CD14-positive monocyte (primary cell): ENCODE measurements at regions not wholly inside any gene's neighbourhood (a gene's known extent, or its start where the extent isn't known, plus 50 kb on each side); places are given as distances from the start of the nearest gene placed in this dataset.

Experiments used
- DNase-seq, 3 donors: peaks; one replicate each; pipeline ENCODE4 v3.0.0-alpha.2; 2011 to 2022
- H2AFZ ChIP-seq: 2 replicates; pipeline ENCODE4 v1.6.0; 2012; ENCODE audit warnings: mild to moderate bottlenecking, low read depth, low read length, inconsistent platforms; ENCODE audit not compliant: insufficient read depth, poor library complexity, severe bottlenecking
- H3K27ac ChIP-seq, 2 donors: 1 replicate in 1 of 2; 2 replicates in 1 of 2; pipeline ENCODE4 v1.5.1; 2012 to 2013; ENCODE audit warnings: low read length in 2 of 2, control low read depth in 1 of 2, inconsistent platforms in 1 of 2, low read depth in 1 of 2, mild to moderate bottlenecking in 1 of 2
- H3K27me3 ChIP-seq, 2 donors: one replicate each; pipeline versions ENCODE4 v1.6.0 to v1.6.1; 2011 to 2013; ENCODE audit warnings: low read length in 2 of 2; ENCODE audit not compliant: control insufficient read depth in 2 of 2, insufficient read depth in 2 of 2
- H3K36me3 ChIP-seq, 2 donors: replicated peaks in 1 of 2; 1 replicate in 1 of 2; 2 replicates in 1 of 2; pipeline versions ENCODE4 v1.5.1 to v1.6.1; 2012 to 2013; ENCODE audit warnings: low read length in 2 of 2, control low read depth in 1 of 2, inconsistent platforms in 1 of 2, mild to moderate bottlenecking in 1 of 2; ENCODE audit not compliant: insufficient read depth in 2 of 2, control insufficient read depth in 1 of 2
- H3K4me1 ChIP-seq, 2 donors: 1 replicate in 1 of 2; 2 replicates in 1 of 2; pipeline versions ENCODE4 v1.5.1 to v1.6.1; 2012 to 2013; ENCODE audit warnings: low read length in 2 of 2, control low read depth in 1 of 2, inconsistent platforms in 1 of 2, mild to moderate bottlenecking in 1 of 2, moderate library complexity in 1 of 2; ENCODE audit not compliant: insufficient read depth in 2 of 2, control insufficient read depth in 1 of 2
- H3K4me2 ChIP-seq: replicated peaks from 2 replicates; pipeline ENCODE3; 2012; ENCODE audit warnings: low read length, moderate library complexity, mild to moderate bottlenecking; ENCODE audit not compliant: poor library complexity, severe bottlenecking; ENCODE audit errors: extremely low read depth
- H3K4me3 ChIP-seq, 3 experiments: fragments of 200-600 bp in 1 of 3; sonication (generic) in 1 of 3; replicated peaks in 1 of 3; 1 replicate in 2 of 3; 2 replicates in 1 of 3; pipeline ENCODE4 v1.5.1; 2011 to 2013; ENCODE audit warnings: low read length in 3 of 3, mild to moderate bottlenecking in 3 of 3, control low read depth in 2 of 3, low read depth in 2 of 3, inconsistent platforms in 1 of 3, moderate library complexity in 1 of 3
- H3K79me2 ChIP-seq: 2 replicates; pipeline ENCODE4 v1.6.0; 2012; ENCODE audit warnings: mild to moderate bottlenecking, control low read depth, inconsistent platforms, low read length, moderate library complexity; ENCODE audit not compliant: insufficient read depth
- H3K9ac ChIP-seq: 2 replicates; pipeline ENCODE4 v1.6.0; 2017; ENCODE audit warnings: low read length, mild to moderate bottlenecking; ENCODE audit not compliant: insufficient read depth, poor library complexity, severe bottlenecking
- H3K9me3 ChIP-seq, 2 donors: replicated peaks in 1 of 2; 1 replicate in 1 of 2; 2 replicates in 1 of 2; pipeline versions ENCODE4 v1.5.1 to v1.6.1; 2012 to 2013; ENCODE audit warnings: low read length in 2 of 2, control low read depth in 1 of 2; ENCODE audit not compliant: control insufficient read depth in 1 of 2, insufficient read depth in 1 of 2
- H4K20me1 ChIP-seq: 2 replicates; pipeline ENCODE4 v1.6.0; 2012; ENCODE audit warnings: mild to moderate bottlenecking, low read length, control low read depth, moderate library complexity; ENCODE audit not compliant: insufficient read depth
- H3K27ac Mint-ChIP-seq, 7 donors: one replicate each; pipeline ENCODE4 v1.8.0; 2020; ENCODE audit warnings: mild to moderate bottlenecking in 7 of 7, mixed read lengths in 7 of 7, moderate library complexity in 6 of 7, inconsistent platforms in 2 of 7
- H3K27me3 Mint-ChIP-seq, 3 donors: one replicate each; pipeline ENCODE4 v1.8.0; 2021 to 2022; ENCODE audit warnings: low read depth in 3 of 3, mild to moderate bottlenecking in 3 of 3, mixed read lengths in 3 of 3, moderate library complexity in 3 of 3, inconsistent platforms in 1 of 3
- H3K36me3 Mint-ChIP-seq, 2 donors: one replicate each; pipeline ENCODE4 v1.8.0; 2020; ENCODE audit warnings: mixed read lengths in 2 of 2, inconsistent platforms in 1 of 2, mild to moderate bottlenecking in 1 of 2
- H3K4me1 Mint-ChIP-seq: one replicate; pipeline ENCODE4 v1.8.0; 2020; ENCODE audit warnings: mild to moderate bottlenecking, mixed read lengths
- H3K4me3 Mint-ChIP-seq, 2 donors: one replicate each; pipeline ENCODE4 v1.8.0; 2020; ENCODE audit warnings: mild to moderate bottlenecking in 2 of 2, mixed read lengths in 2 of 2, moderate library complexity in 1 of 2
- H3K9me3 Mint-ChIP-seq, 7 donors: one replicate each; pipeline ENCODE4 v1.8.0; 2020 to 2022; ENCODE audit warnings: mixed read lengths in 7 of 7, mild to moderate bottlenecking in 6 of 7, moderate library complexity in 6 of 7, inconsistent platforms in 2 of 7
- CTCF ChIP-seq: fragments of 200-600 bp; IDR thresholded peaks from one replicate; pipeline ENCODE4 v1.8.0; 2022; ENCODE audit warnings: antibody characterized with exemption, mild to moderate bottlenecking
- WGBS: methylation state at CpG from one replicate; pipeline ENCODE4 v1.1.5; 2013; ENCODE audit warnings: missing lambda C conversion rate; ENCODE audit not compliant: insufficient coverage; 5-methylcytosine and 5-hydroxymethylcytosine counted together
- intact Hi-C, 2 donors: fragments of 100-400 bp; cut with micrococcal nuclease; formaldehyde crosslinking; loops; one replicate each; pipeline versions ENCODE4 v1.15.0 to v1.15.1; 2023

- no peak overlapping the region for H3K27ac ChIP-seq
- H3K9me3 ChIP-seq, result no peaks in the 10 kb centered on the region
- H3K4me1 ChIP-seq, result peaks cover 20 to 27% of the 10 kb centered on the region in 2 donors
- no peak overlapping the region for H3K9ac ChIP-seq
- no peaks in the 10 kb centered on the region for H4K20me1 ChIP-seq
- no peak for DNase-seq
- 97% methylated on average over 4 of the region's 5 CpGs for WGBS
- H2AFZ ChIP-seq, result no peak overlapping the region
- Mint-ChIP-seq H3K36me3 (peaks cover 0 to 3% of the 10 kb centered on the region in 2 donors), H3K27ac (no peak overlapping the region), H3K4me3 (no peak overlapping the region), H3K4me1 (peaks cover 42% of the 10 kb centered on the region), H3K27me3 (peaks cover 0 to 1% (median 0%) of the 10 kb centered on the region in 3 donors), H3K9me3 (peaks cover 0 to 7% (median 2%) of the 10 kb centered on the region in 7 donors)
- TF ChIP-seq CTCF, result no peak
- no peaks in the 10 kb centered on the region for H3K27me3 ChIP-seq
- H3K4me3 ChIP-seq, result no peak overlapping the region
- intact Hi-C loops, result no loop called here
- H3K4me2 ChIP-seq, result no peak overlapping the region
- no peaks in the 10 kb centered on the region for H3K36me3 ChIP-seq
- no peaks in the 10 kb centered on the region for H3K79me2 ChIP-seq
Observed at GRCh38 chr5:112528928-112529327, 109.9 kb upstream of the EPB41L4A start.

- no peaks in the 10 kb centered on the region for H3K9me3 ChIP-seq
- no peak overlapping the region for H3K4me3 Mint-ChIP-seq
- no peak overlapping the region for H3K4me3 ChIP-seq
- no peak overlapping the region for H3K27ac ChIP-seq
- no CpG with 5 or more reads among the region's 5 CpGs for WGBS
- peaks cover 20 to 27% of the 10 kb centered on the region in 2 donors for H3K4me1 ChIP-seq
- no peak overlapping the region for H3K27ac Mint-ChIP-seq
- no peak overlapping the region for H2AFZ ChIP-seq
- no peaks in the 10 kb centered on the region for H3K36me3 ChIP-seq
- DNase-seq, result peak in 1 of 3 donors; percentile 13
- peaks cover 0 to 1% (median 0%) of the 10 kb centered on the region in 3 donors for H3K27me3 Mint-ChIP-seq
- peaks cover 0 to 7% (median 2%) of the 10 kb centered on the region in 7 donors for H3K9me3 Mint-ChIP-seq
- H3K9ac ChIP-seq, result no peak overlapping the region
- H3K36me3 Mint-ChIP-seq, result peaks cover 0 to 2% of the 10 kb centered on the region in 2 donors
- peaks cover 42% of the 10 kb centered on the region for H3K4me1 Mint-ChIP-seq
- H3K79me2 ChIP-seq, result no peaks in the 10 kb centered on the region
- no peak overlapping the region for H3K4me2 ChIP-seq
- no peaks in the 10 kb centered on the region for H4K20me1 ChIP-seq
- no peaks in the 10 kb centered on the region for H3K27me3 ChIP-seq
- peak; percentile 57 for TF ChIP-seq CTCF
- intact Hi-C loops, result no loop called here
Observed at GRCh38 chr5:112529525-112529924, 110.4 kb upstream of the EPB41L4A start.
